NCI-H187 (cell line): ENCODE measurements at regions not wholly inside any gene's neighbourhood (a gene's known extent, or its start where the extent isn't known, plus 50 kb on each side); places are given as distances from the start of the nearest gene placed in this dataset.

Experiments
- DNase-seq, 2 experiments: peaks; one replicate each; lab custom pipeline; 2025; lab: John Stamatoyannopoulos, UW

GRCh38 chr2:64196963-64197362 is 52.7 kb upstream of the PELI1 start:
- no peak for DNase-seq

GRCh38 chr2:64201151-64201550 is 56.9 kb upstream of the PELI1 start:
- DNase-seq = no peak

- DNase-seq = no peak
These were observed 58.1 kb upstream of the PELI1 start for GRCh38 chr2:64202206-64202845.

- no peak for DNase-seq
These were observed 59.1 kb upstream of the PELI1 start for GRCh38 chr2:64203131-64203857.

- no peak for DNase-seq
These were observed 59.8 kb upstream of the PELI1 start for GRCh38 chr2:64203858-64204632.

GRCh38 chr2:64204703-64205102 is 60.5 kb upstream of the PELI1 start:
- no peak for DNase-seq

- DNase-seq = no peak
These were observed 61.2 kb upstream of the PELI1 start for GRCh38 chr2:64205415-64205814.

- no peak for DNase-seq
These were observed 63.4 kb upstream of the PELI1 start for GRCh38 chr2:64207573-64207972.

- DNase-seq = no peak
These were observed 66.6 kb upstream of the PELI1 start for GRCh38 chr2:64210816-64211215.

GRCh38 chr2:64211276-64211921 is 67.2 kb upstream of the PELI1 start:
- no peak for DNase-seq

GRCh38 chr2:64212346-64212745 is 68.1 kb upstream of the PELI1 start:
- DNase-seq = no peak

GRCh38 chr2:64212801-64213321 is 68.6 kb upstream of the PELI1 start:
- DNase-seq = no peak

GRCh38 chr2:64213532-64214275 is 69.5 kb upstream of the PELI1 start:
- DNase-seq = no peak

GRCh38 chr2:64214281-64215115 is 70.3 kb upstream of the PELI1 start:
- no peak for DNase-seq

GRCh38 chr2:64217198-64217869 is 73.1 kb upstream of the PELI1 start:
- DNase-seq = no peak

- DNase-seq = no peak
These were observed 74.0 kb upstream of the PELI1 start for GRCh38 chr2:64218137-64218802.

- no peak for DNase-seq
These were observed 74.9 kb upstream of the PELI1 start for GRCh38 chr2:64219149-64219548.

GRCh38 chr2:64220265-64220664 is 76.0 kb upstream of the PELI1 start:
- DNase-seq = no peak

GRCh38 chr2:64220894-64221617 is 76.8 kb upstream of the PELI1 start:
- DNase-seq = no peak
